BLaER1 treated with 17β-estradiol and CSF1 and Interleukin-3, amounts not matched to agents 10 nM and 100 nM (cell line): ENCODE measurements at regions not wholly inside any gene's neighbourhood (a gene's known extent, or its start where the extent isn't known, plus 50 kb on each side); places are given as distances from the start of the nearest gene placed in this dataset.

Experiments used
- H3K27ac ChIP-seq, 11 experiments: shearing (Covaris generic); formaldehyde crosslinking; 2 replicates each; pipeline ENCODE4 v1.8.1; 2022
- H3K27me3 ChIP-seq, 11 experiments: shearing (Covaris generic); formaldehyde crosslinking; 2 replicates each; pipeline ENCODE4 v1.8.1; 2022
- H3K36me3 ChIP-seq, 11 experiments: shearing (Covaris generic); formaldehyde crosslinking; 2 replicates each; pipeline ENCODE4 v1.8.1; 2022
- H3K4me1 ChIP-seq, 10 experiments: shearing (Covaris generic); formaldehyde crosslinking; 2 replicates each; pipeline ENCODE4 v1.8.1; 2022
- H3K4me2 ChIP-seq, 11 experiments: shearing (Covaris generic); formaldehyde crosslinking; 2 replicates each; pipeline ENCODE4 v1.8.1; 2022
- H3K4me3 ChIP-seq, 10 experiments: shearing (Covaris generic); formaldehyde crosslinking; 2 replicates each; pipeline ENCODE4 v1.8.1; 2022
- H3K9ac ChIP-seq, 11 experiments: shearing (Covaris generic); formaldehyde crosslinking; 2 replicates each; pipeline ENCODE4 v1.8.1; 2022
- H3K9me3 ChIP-seq, 11 experiments: shearing (Covaris generic); formaldehyde crosslinking; replicated peaks in 1 of 11; 2 replicates each; pipeline ENCODE4 v1.8.1; 2022
- H4K20me1 ChIP-seq, 11 experiments: shearing (Covaris generic); formaldehyde crosslinking; 2 replicates each; pipeline ENCODE4 v1.8.1; 2022
- Cebpa-rat ChIP-seq, 11 experiments: shearing (Covaris generic); IDR thresholded peaks; 2 replicates each; pipeline ENCODE4 v1.8.1; 2022

GRCh38 chr3:127485396-127486170 lies 105.0 kb downstream of the TPRA1 start:
- peaks cover 0 to 15% (median 0%) of the 10 kb centered on the region in 11 experiments; a peak in 3 of 22 replicates for H4K20me1 ChIP-seq
- no peaks in the 10 kb centered on the region for H3K36me3 ChIP-seq
- no peak for TF ChIP-seq Cebpa-rat (IDR thresholded peaks at IDR 0.05)
- H3K4me1 ChIP-seq = peaks cover 22 to 54% (median 38%) of the 10 kb centered on the region in 10 experiments
- H3K27me3 ChIP-seq = no peaks in the 10 kb centered on the region
- no peaks in the 10 kb centered on the region for H3K9me3 ChIP-seq
- no peak overlapping the region for H3K9ac ChIP-seq
- H3K27ac ChIP-seq = no peak overlapping the region
- peak overlapping the region; percentile 18 to 72 (median 48) for H3K4me2 ChIP-seq
- H3K4me3 ChIP-seq = no peak overlapping the region

GRCh38 chr3:127484601-127485388 lies 105.7 kb downstream of the TPRA1 start:
- H3K4me3 ChIP-seq = no peak overlapping the region
- no peak for TF ChIP-seq Cebpa-rat (IDR thresholded peaks at IDR 0.05)

GRCh38 chr3:127483902-127484591 lies 106.5 kb downstream of the TPRA1 start:
- peaks cover 22 to 47% (median 38%) of the 10 kb centered on the region in 10 experiments for H3K4me1 ChIP-seq
- peaks cover 0 to 15% (median 0%) of the 10 kb centered on the region in 11 experiments; a peak in 3 of 22 replicates for H4K20me1 ChIP-seq
- no peaks in the 10 kb centered on the region for H3K27me3 ChIP-seq
- H3K36me3 ChIP-seq = no peaks in the 10 kb centered on the region
- no peak for TF ChIP-seq Cebpa-rat (IDR thresholded peaks at IDR 0.05)
- peak overlapping the region; percentile 49 to 83 (median 70) for H3K4me2 ChIP-seq
- H3K27ac ChIP-seq = no peak overlapping the region
- H3K9me3 ChIP-seq = no peaks in the 10 kb centered on the region
- H3K9ac ChIP-seq = peak overlapping the region in 6 of 11 experiments; percentile 1 to 42 (median 24); a peak in 5 of 22 replicates
- H3K4me3 ChIP-seq = no peak overlapping the region

More at GRCh38 chr3:127484601-127485388, 105.7 kb downstream of the TPRA1 start:
- H4K20me1 ChIP-seq = peaks cover 0 to 15% (median 0%) of the 10 kb centered on the region in 11 experiments; a peak in 3 of 22 replicates
- H3K9me3 ChIP-seq = no peaks in the 10 kb centered on the region
- H3K4me2 ChIP-seq = peak overlapping the region; percentile 49 to 83 (median 70); a peak in 21 of 22 replicates
- no peak overlapping the region for H3K9ac ChIP-seq
- H3K27me3 ChIP-seq = no peaks in the 10 kb centered on the region
- no peaks in the 10 kb centered on the region for H3K36me3 ChIP-seq
- H3K4me1 ChIP-seq = peaks cover 22 to 47% (median 38%) of the 10 kb centered on the region in 10 experiments
- H3K27ac ChIP-seq = no peak overlapping the region

- peak overlapping the region in 3 of 11 experiments; percentile 1 to 42 (median 29); a peak in 2 of 22 replicates for H3K9ac ChIP-seq
Measured at GRCh38 chr3:127483005-127483641, 107.4 kb downstream of the TPRA1 start.

GRCh38 chr3:127482216-127483004 lies 108.1 kb downstream of the TPRA1 start:
- Histone ChIP-seq H3K27me3 (no peaks in the 10 kb centered on the region), H3K27ac (no peak overlapping the region), H3K9ac (no peak overlapping the region), H3K4me2 (no peak overlapping the region), H3K9me3 (no peaks in the 10 kb centered on the region), H3K4me3 (no peak overlapping the region), H3K4me1 (peaks cover 22 to 55% (median 38%) of the 10 kb centered on the region in 10 experiments), H4K20me1 (peaks cover 0 to 15% (median 0%) of the 10 kb centered on the region in 11 experiments; a peak in 3 of 22 replicates), H3K36me3 (no peaks in the 10 kb centered on the region)
- no peak for TF ChIP-seq Cebpa-rat (IDR thresholded peaks at IDR 0.05)

More at GRCh38 chr3:127483005-127483641, 107.4 kb downstream of the TPRA1 start:
- no peaks in the 10 kb centered on the region for H3K27me3 ChIP-seq
- peak overlapping the region; percentile 49 to 83 (median 70) for H3K4me2 ChIP-seq
- H3K9me3 ChIP-seq = no peaks in the 10 kb centered on the region
- no peak for TF ChIP-seq Cebpa-rat (IDR thresholded peaks at IDR 0.05)
- peaks cover 22 to 48% (median 38%) of the 10 kb centered on the region in 10 experiments for H3K4me1 ChIP-seq
- H4K20me1 ChIP-seq = peaks cover 0 to 15% (median 0%) of the 10 kb centered on the region in 11 experiments; a peak in 3 of 22 replicates
- H3K27ac ChIP-seq = no peak overlapping the region
- no peak overlapping the region for H3K4me3 ChIP-seq
- H3K36me3 ChIP-seq = no peaks in the 10 kb centered on the region

GRCh38 chr3:127480196-127480954 lies 110.2 kb downstream of the TPRA1 start:
- Histone ChIP-seq H3K9me3 (no peaks in the 10 kb centered on the region), H3K4me1 (peaks cover 18 to 42% (median 25%) of the 10 kb centered on the region in 10 experiments)

GRCh38 chr3:127479449-127479848 lies 111.1 kb downstream of the TPRA1 start:
- H3K27ac ChIP-seq = no peak overlapping the region
- H3K9ac ChIP-seq = no peak overlapping the region
- no peak overlapping the region for H3K4me3 ChIP-seq
- no peak for TF ChIP-seq Cebpa-rat (IDR thresholded peaks at IDR 0.05)
- peak overlapping the region in 5 of 11 experiments; percentile 4 to 23 (median 18); a peak in 4 of 22 replicates for H3K4me2 ChIP-seq
- no peaks in the 10 kb centered on the region for H3K27me3 ChIP-seq
- H4K20me1 ChIP-seq = peaks cover 0 to 6% (median 0%) of the 10 kb centered on the region in 11 experiments; a peak in 3 of 22 replicates
- peaks cover 12 to 34% (median 16%) of the 10 kb centered on the region in 10 experiments for H3K4me1 ChIP-seq
- H3K9me3 ChIP-seq = no peaks in the 10 kb centered on the region
- H3K36me3 ChIP-seq = no peaks in the 10 kb centered on the region

More at GRCh38 chr3:127480196-127480954, 110.2 kb downstream of the TPRA1 start:
- Histone ChIP-seq H3K27ac (no peak overlapping the region), H3K4me2 (no peak overlapping the region), H3K9ac (no peak overlapping the region), H3K36me3 (no peaks in the 10 kb centered on the region), H3K4me3 (no peak overlapping the region), H3K27me3 (no peaks in the 10 kb centered on the region), H4K20me1 (peaks cover 0 to 10% (median 0%) of the 10 kb centered on the region in 11 experiments; a peak in 3 of 22 replicates)
- TF ChIP-seq Cebpa-rat (IDR thresholded peaks at IDR 0.05) = no peak
